KMS-11 (cell line): ENCODE measurements at regions not wholly inside any gene's neighbourhood (a gene's known extent, or its start where the extent isn't known, plus 50 kb on each side); places are given as distances from the start of the nearest gene placed in this dataset.

ENCODE experiments used
- H2AFZ ChIP-seq: fragments of 200-600 bp; sonication (generic); 2 replicates; pipeline ENCODE4 v1.6.1; 2016; ENCODE audit warnings: antibody characterized with exemption, mixed run types, low read depth
- H3K27ac ChIP-seq: fragments of 200-600 bp; sonication (generic); 2 replicates; pipeline ENCODE4 v1.6.1; 2016; ENCODE audit warnings: mild to moderate bottlenecking, mixed run types
- H3K27me3 ChIP-seq: fragments of 200-600 bp; sonication (generic); 2 replicates; pipeline ENCODE4 v1.6.1; 2017; ENCODE audit warnings: mild to moderate bottlenecking, low read depth, mixed run types, moderate library complexity; ENCODE audit not compliant: insufficient read depth
- H3K36me3 ChIP-seq: fragments of 200-600 bp; sonication (generic); 2 replicates; pipeline ENCODE4 v1.6.1; 2017; ENCODE audit warnings: mild to moderate bottlenecking, mixed run types; ENCODE audit not compliant: insufficient read depth
- H3K4me1 ChIP-seq: fragments of 200-600 bp; sonication (generic); 2 replicates; pipeline ENCODE4 v1.6.1; 2016; ENCODE audit warnings: mild to moderate bottlenecking, low read depth, mixed run types; ENCODE audit not compliant: poor library complexity, severe bottlenecking
- H3K4me2 ChIP-seq: fragments of 200-600 bp; sonication (generic); 2 replicates; pipeline ENCODE4 v1.7.0; 2016; ENCODE audit warnings: mild to moderate bottlenecking, mixed run types
- H3K4me3 ChIP-seq: fragments of 200-600 bp; sonication (generic); IDR thresholded peaks from 2 replicates; pipeline ENCODE4 v1.6.1; 2017; ENCODE audit warnings: low read depth, low read length, mixed read lengths; ENCODE audit not compliant: insufficient read depth
- H3K79me2 ChIP-seq: fragments of 200-600 bp; sonication (generic); 2 replicates; pipeline ENCODE4 v1.6.1; 2016; ENCODE audit warnings: low read depth, mixed run types; ENCODE audit not compliant: insufficient read depth
- H3K9ac ChIP-seq: fragments of 200-600 bp; sonication (generic); 2 replicates; pipeline ENCODE4 v1.6.1; 2016; ENCODE audit warnings: mild to moderate bottlenecking, mixed run types
- H4K20me1 ChIP-seq: fragments of 200-600 bp; sonication (generic); 2 replicates; pipeline ENCODE4 v1.6.1; 2016; ENCODE audit warnings: mild to moderate bottlenecking, mixed run types; ENCODE audit not compliant: insufficient read depth
- CTCF ChIP-seq: fragments of 200-600 bp; sonication (generic); conservative IDR thresholded peaks from 2 replicates; pipeline ENCODE4 v1.6.1; 2017; ENCODE audit warnings: low read depth, mild to moderate bottlenecking, antibody characterized with exemption, low read length, moderate library complexity, mixed read lengths

- H3K4me2 ChIP-seq, result peak overlapping the region; percentile 51
- peaks cover 47% of the 10 kb centered on the region for H3K4me1 ChIP-seq
- no peak for TF ChIP-seq CTCF
- H3K9ac ChIP-seq, result no peak overlapping the region
- H2AFZ ChIP-seq, result no peak overlapping the region
- H3K27ac ChIP-seq, result no peak overlapping the region; the same call in 1 of the 2 replicates
- no peak overlapping the region for H3K4me3 ChIP-seq
- no peaks in the 10 kb centered on the region for H4K20me1 ChIP-seq
- no peaks in the 10 kb centered on the region for H3K79me2 ChIP-seq
- no peaks in the 10 kb centered on the region for H3K27me3 ChIP-seq
- no peaks in the 10 kb centered on the region for H3K36me3 ChIP-seq
These were observed 106.2 kb downstream of the TMEM30B start for GRCh38 chr14:61174987-61175386.

GRCh38 chr14:61174441-61174891, 106.7 kb downstream of the TMEM30B start:
- H3K4me2 ChIP-seq, result peak overlapping the region; percentile 51; the same call in 1 of the 2 replicates

GRCh38 chr14:61171727-61172126, 109.4 kb downstream of the TMEM30B start:
- Histone ChIP-seq H3K27me3 (no peaks in the 10 kb centered on the region), H3K27ac (no peak overlapping the region), H2AFZ (no peak overlapping the region), H3K9ac (no peak overlapping the region), H3K4me2 (no peak overlapping the region), H3K4me3 (no peak overlapping the region), H3K36me3 (no peaks in the 10 kb centered on the region), H4K20me1 (no peaks in the 10 kb centered on the region), H3K4me1 (peaks cover 31% of the 10 kb centered on the region), H3K79me2 (no peaks in the 10 kb centered on the region)
- no peak for TF ChIP-seq CTCF

More at GRCh38 chr14:61174441-61174891, 106.7 kb downstream of the TMEM30B start:
- no peaks in the 10 kb centered on the region for H3K36me3 ChIP-seq
- TF ChIP-seq CTCF, result no peak
- no peaks in the 10 kb centered on the region for H3K27me3 ChIP-seq
- no peaks in the 10 kb centered on the region for H4K20me1 ChIP-seq
- H3K27ac ChIP-seq, result no peak overlapping the region
- H3K4me3 ChIP-seq, result no peak overlapping the region
- no peak overlapping the region for H2AFZ ChIP-seq
- H3K79me2 ChIP-seq, result no peaks in the 10 kb centered on the region
- peaks cover 47% of the 10 kb centered on the region for H3K4me1 ChIP-seq
- H3K9ac ChIP-seq, result no peak overlapping the region

- H3K27ac ChIP-seq, result no peak overlapping the region
- H3K4me3 ChIP-seq, result no peak overlapping the region
- H2AFZ ChIP-seq, result no peak overlapping the region
- H3K4me1 ChIP-seq, result no peaks in the 10 kb centered on the region
- no peaks in the 10 kb centered on the region for H3K79me2 ChIP-seq
- no peak for TF ChIP-seq CTCF
- no peak overlapping the region for H3K4me2 ChIP-seq
- H3K36me3 ChIP-seq, result no peaks in the 10 kb centered on the region
- no peaks in the 10 kb centered on the region for H4K20me1 ChIP-seq
- H3K9ac ChIP-seq, result no peak overlapping the region
- H3K27me3 ChIP-seq, result no peaks in the 10 kb centered on the region
These were observed 113.0 kb downstream of the TMEM30B start for GRCh38 chr14:61168141-61168540.
